Neutrophil (primary cell): ENCODE measurements at regions not wholly inside any gene's neighbourhood (a gene's known extent, or its start where the extent isn't known, plus 50 kb on each side); places are given as distances from the start of the nearest gene placed in this dataset.

Source experiments
- H3K27ac ChIP-seq: fragments of 200-600 bp; sonication (generic); 2 replicates; pipeline ENCODE4 v1.5.1; 2016; ENCODE audit warnings: mild to moderate bottlenecking, moderate library complexity
- H3K27me3 ChIP-seq: fragments of 200-600 bp; sonication (generic); 2 replicates; pipeline ENCODE4 v1.6.0; 2016; ENCODE audit warnings: mild to moderate bottlenecking
- H3K36me3 ChIP-seq: fragments of 200-600 bp; sonication (generic); 2 replicates; pipeline ENCODE4 v1.5.1; 2017
- H3K4me1 ChIP-seq, 2 experiments: fragments of 200-600 bp in 1 of 2; sonication (generic) in 1 of 2; 1 replicate in 1 of 2; 2 replicates in 1 of 2; pipeline versions ENCODE4 v1.5.1 to v1.6.1; 2013 to 2016; ENCODE audit warnings: low read depth in 1 of 2, low read length in 1 of 2, mild to moderate bottlenecking in 1 of 2, moderate library complexity in 1 of 2; ENCODE audit not compliant: control insufficient read depth in 1 of 2, insufficient read depth in 1 of 2
- H3K4me3 ChIP-seq, 2 experiments: fragments of 200-600 bp in 1 of 2; sonication (generic) in 1 of 2; 1 replicate in 1 of 2; 2 replicates in 1 of 2; pipeline ENCODE4 v1.5.1; 2013 to 2016; ENCODE audit warnings: low read depth in 1 of 2, low read length in 1 of 2, mild to moderate bottlenecking in 1 of 2, moderate library complexity in 1 of 2
- H3K9me3 ChIP-seq: fragments of 200-600 bp; sonication (generic); 2 replicates; pipeline ENCODE4 v1.5.1; 2016
- TF ChIP-seq, protein P1 (sequence below): fragments of 200-600 bp; sonication (generic); IDR thresholded peaks from 2 replicates; pipeline ENCODE4 v1.5.1; 2016; ENCODE audit warnings: antibody characterized with exemption

DNA sequence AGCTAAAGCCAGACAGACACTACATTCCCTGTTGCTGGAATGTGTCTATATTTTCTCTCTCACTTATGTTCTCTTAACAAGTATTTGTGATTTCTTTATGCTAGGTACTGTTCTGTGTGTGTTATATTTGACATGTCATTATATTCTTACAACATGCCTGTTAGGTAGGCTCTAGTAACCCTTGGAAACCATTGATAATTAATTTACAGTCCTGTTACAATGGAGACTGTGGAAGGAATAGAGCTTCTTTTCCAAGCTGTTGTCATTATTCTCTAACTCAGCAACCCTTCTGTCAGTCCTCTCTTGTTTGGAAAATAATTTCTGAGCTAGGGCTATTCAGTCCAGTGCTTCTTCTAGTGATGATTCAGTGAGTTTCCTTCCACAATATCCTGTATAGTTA, 419.1 kb upstream of the BOD1L1 start:
- no peaks in the 10 kb centered on the region for H3K36me3 ChIP-seq
- H3K9me3 ChIP-seq: no peaks in the 10 kb centered on the region
- H3K4me1 ChIP-seq: no peaks in the 10 kb centered on the region
- H3K4me3 ChIP-seq: no peak overlapping the region
- H3K27me3 ChIP-seq: no peaks in the 10 kb centered on the region
- TF ChIP-seq, protein P1, sequence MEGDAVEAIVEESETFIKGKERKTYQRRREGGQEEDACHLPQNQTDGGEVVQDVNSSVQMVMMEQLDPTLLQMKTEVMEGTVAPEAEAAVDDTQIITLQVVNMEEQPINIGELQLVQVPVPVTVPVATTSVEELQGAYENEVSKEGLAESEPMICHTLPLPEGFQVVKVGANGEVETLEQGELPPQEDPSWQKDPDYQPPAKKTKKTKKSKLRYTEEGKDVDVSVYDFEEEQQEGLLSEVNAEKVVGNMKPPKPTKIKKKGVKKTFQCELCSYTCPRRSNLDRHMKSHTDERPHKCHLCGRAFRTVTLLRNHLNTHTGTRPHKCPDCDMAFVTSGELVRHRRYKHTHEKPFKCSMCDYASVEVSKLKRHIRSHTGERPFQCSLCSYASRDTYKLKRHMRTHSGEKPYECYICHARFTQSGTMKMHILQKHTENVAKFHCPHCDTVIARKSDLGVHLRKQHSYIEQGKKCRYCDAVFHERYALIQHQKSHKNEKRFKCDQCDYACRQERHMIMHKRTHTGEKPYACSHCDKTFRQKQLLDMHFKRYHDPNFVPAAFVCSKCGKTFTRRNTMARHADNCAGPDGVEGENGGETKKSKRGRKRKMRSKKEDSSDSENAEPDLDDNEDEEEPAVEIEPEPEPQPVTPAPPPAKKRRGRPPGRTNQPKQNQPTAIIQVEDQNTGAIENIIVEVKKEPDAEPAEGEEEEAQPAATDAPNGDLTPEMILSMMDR: no peak
- no peak overlapping the region for H3K27ac ChIP-seq

DNA sequence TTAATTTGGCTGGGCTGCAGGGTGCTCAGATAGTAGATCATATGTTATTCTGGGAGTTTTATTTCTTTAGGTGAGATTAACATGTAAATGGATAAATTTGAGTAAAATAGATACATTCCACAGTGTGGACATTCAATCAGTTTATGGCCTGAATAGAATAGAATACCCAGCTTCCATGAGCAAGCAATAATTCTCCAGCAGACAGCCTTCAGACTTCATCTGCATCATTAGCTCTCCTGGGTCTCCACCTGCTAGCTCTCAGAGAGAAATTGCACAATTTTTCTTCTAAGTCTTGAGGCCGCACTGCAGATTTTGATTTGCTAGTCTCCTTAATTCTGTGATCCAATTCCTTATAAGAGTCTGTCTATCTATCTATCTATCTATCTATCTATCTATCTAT, 420.3 kb upstream of the BOD1L1 start:
- TF ChIP-seq, protein P1: no peak
- no peaks in the 10 kb centered on the region for H3K9me3 ChIP-seq
- no peaks in the 10 kb centered on the region for H3K4me1 ChIP-seq
- no peak overlapping the region for H3K27ac ChIP-seq
- no peak overlapping the region for H3K4me3 ChIP-seq
- no peaks in the 10 kb centered on the region for H3K27me3 ChIP-seq
- no peaks in the 10 kb centered on the region for H3K36me3 ChIP-seq

DNA sequence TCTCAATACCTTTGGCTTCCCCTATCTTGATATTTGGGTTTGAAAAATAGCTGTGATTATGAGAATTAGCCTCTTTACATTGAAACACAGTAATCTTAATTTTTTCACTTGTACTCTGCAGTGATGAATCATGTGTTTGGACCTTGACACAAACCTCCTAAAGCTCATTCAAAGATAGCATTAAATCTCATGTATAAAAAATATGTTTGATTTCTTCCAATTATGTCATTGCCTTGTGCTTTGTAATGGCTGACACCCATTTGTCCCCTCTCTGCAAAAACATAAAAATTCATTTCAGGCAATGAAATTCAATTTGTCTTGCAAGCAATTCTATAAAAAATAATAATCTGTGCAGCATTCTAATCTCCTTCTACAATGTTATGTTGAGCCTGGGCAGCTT, 422.4 kb upstream of the BOD1L1 start:
- Histone ChIP-seq H3K36me3 (no peaks in the 10 kb centered on the region), H3K27me3 (no peaks in the 10 kb centered on the region), H3K4me3 (no peak overlapping the region), H3K4me1 (no peaks in the 10 kb centered on the region), H3K27ac (no peak overlapping the region), H3K9me3 (no peaks in the 10 kb centered on the region)
- TF ChIP-seq, protein P1: no peak

- H3K9me3 ChIP-seq: no peaks in the 10 kb centered on the region
- no peak overlapping the region for H3K27ac ChIP-seq
- TF ChIP-seq, protein P1: no peak
Measured at GRCh38 chr4:14053291-14053690, 425.8 kb upstream of the BOD1L1 start.

GRCh38 chr4:14054391-14054790, 426.9 kb upstream of the BOD1L1 start:
- H3K27ac ChIP-seq: no peak overlapping the region
- no peak overlapping the region for H3K4me3 ChIP-seq
- no peaks in the 10 kb centered on the region for H3K9me3 ChIP-seq
- H3K36me3 ChIP-seq: no peaks in the 10 kb centered on the region
- TF ChIP-seq, protein P1: no peak
- no peaks in the 10 kb centered on the region for H3K4me1 ChIP-seq
- no peaks in the 10 kb centered on the region for H3K27me3 ChIP-seq

More at GRCh38 chr4:14053291-14053690, 425.8 kb upstream of the BOD1L1 start:
- no peaks in the 10 kb centered on the region for H3K27me3 ChIP-seq
- H3K4me3 ChIP-seq: no peak overlapping the region
- no peaks in the 10 kb centered on the region for H3K4me1 ChIP-seq
- H3K36me3 ChIP-seq: no peaks in the 10 kb centered on the region

- Histone ChIP-seq H3K9me3 (no peaks in the 10 kb centered on the region), H3K4me1 (no peaks in the 10 kb centered on the region), H3K4me3 (no peak overlapping the region), H3K27ac (no peak overlapping the region), H3K27me3 (no peaks in the 10 kb centered on the region), H3K36me3 (no peaks in the 10 kb centered on the region)
- TF ChIP-seq, protein P1: no peak
Measured at GRCh38 chr4:14059006-14059405, 431.5 kb upstream of the BOD1L1 start.
